Astrocyte of the spinal cord (primary cell): ENCODE measurements at regions not wholly inside any gene's neighbourhood (a gene's known extent, or its start where the extent isn't known, plus 50 kb on each side); places are given as distances from the start of the nearest gene placed in this dataset.
A peak's percentile ranks its signal among the peaks of the same experiment; 100 is the strongest.

Experiments used
- DNase-seq: peaks from one replicate; pipeline ENCODE4 v3.0.0; 2011; ENCODE audit warnings: low read depth, low spot score
- H3K4me3 ChIP-seq: 2 replicates; pipeline ENCODE4 v1.5.1; 2011; ENCODE audit warnings: low read depth, mild to moderate bottlenecking, low read length, moderate library complexity
- CTCF ChIP-seq: IDR thresholded peaks from 2 replicates; pipeline ENCODE4 v1.5.1; 2012; ENCODE audit warnings: low read depth, mild to moderate bottlenecking, low read length, inconsistent platforms
- in situ Hi-C: cut with HindIII; loops from 2 replicates; pipeline ENCODE4 v1.10.0; 2017; ENCODE audit warnings: low sequenced_read_pairs

DNA sequence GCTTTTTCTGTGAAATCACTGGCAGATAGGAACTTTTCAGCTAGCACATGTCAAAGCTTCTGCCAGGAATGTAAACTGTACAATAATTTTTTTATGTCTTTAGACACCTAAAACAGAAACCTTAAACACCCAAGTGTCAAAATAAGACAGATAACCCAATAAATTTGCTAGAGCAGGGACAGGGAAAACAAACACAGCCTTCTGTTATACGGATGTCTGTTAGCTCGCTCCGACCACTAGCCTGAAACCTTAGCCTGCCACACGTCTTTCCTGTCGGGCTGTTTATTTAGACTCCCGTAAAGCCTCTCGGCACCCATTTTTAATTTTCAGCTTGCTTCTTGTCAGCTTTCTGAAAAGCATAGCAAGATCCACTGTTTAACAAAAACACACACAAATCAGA lies 355.4 kb upstream of the SLC24A2 start:
- no peak overlapping the region for H3K4me3 ChIP-seq
- in situ Hi-C loops = no loop called here
- TF ChIP-seq CTCF = no peak
- DNase-seq = peak; percentile 18

DNA sequence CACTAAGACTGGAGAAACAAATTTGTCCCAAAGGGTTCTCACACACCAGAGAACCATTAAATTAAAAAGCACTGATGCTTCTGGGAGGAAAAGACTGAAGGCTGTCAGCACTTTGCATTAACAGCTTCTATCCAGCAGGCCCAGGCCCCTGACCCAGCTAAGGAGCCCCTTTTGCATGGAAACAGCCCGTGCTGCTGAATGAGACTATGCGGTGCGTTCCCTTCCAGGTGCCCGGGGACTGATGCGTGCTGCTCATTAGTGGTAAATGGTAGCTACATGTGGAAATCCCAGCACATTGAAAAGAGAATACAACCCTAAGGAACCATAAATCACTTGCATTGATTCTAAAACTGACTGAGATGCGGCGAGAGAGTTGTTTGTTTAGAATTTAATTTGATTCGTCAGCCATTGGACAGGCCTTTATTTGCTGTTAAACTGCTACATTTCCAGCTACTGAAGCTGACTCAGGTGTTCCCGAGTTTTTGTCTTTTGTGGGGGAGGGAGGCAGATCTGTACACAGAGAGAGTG lies 351.0 kb upstream of the SLC24A2 start:
- in situ Hi-C loops = no loop called here
- DNase-seq = no peak
- no peak for TF ChIP-seq CTCF
- H3K4me3 ChIP-seq = no peak overlapping the region

- in situ Hi-C loops = no loop called here
- no peak for DNase-seq
- no peak for TF ChIP-seq CTCF
- H3K4me3 ChIP-seq = no peak overlapping the region
Measured at GRCh38 chr9:20138841-20139240, 350.0 kb upstream of the SLC24A2 start.

DNA sequence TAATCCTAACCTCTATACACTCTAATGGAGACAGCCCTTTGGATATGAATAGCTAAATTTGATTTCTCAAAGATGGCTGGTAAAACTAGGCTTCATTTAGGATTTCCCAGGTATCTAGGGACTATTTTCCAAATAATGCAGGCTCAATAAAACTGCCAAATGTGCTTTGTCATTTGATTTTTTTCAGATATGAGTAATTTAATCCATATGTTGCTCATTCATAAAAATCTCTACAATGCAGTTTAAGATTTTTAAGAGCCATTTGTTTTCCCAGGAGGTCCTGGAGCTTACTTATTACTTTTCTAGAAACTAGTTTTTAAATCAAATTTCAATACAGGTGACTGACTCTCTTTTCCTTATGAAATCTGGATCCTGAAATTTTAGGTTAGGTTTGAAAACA lies 349.3 kb upstream of the SLC24A2 start:
- no peak for TF ChIP-seq CTCF
- H3K4me3 ChIP-seq = no peak overlapping the region
- in situ Hi-C loops = no loop called here
- DNase-seq = no peak

- no peak overlapping the region for H3K4me3 ChIP-seq
- in situ Hi-C loops = no loop called here
- no peak for TF ChIP-seq CTCF
- DNase-seq = no peak
Measured at GRCh38 chr9:20137425-20137824, 348.6 kb upstream of the SLC24A2 start.

GRCh38 chr9:20135119-20135697 lies 346.4 kb upstream of the SLC24A2 start:
- no peak for TF ChIP-seq CTCF
- no peak for DNase-seq
- in situ Hi-C loops = no loop called here
- no peak overlapping the region for H3K4me3 ChIP-seq

DNA sequence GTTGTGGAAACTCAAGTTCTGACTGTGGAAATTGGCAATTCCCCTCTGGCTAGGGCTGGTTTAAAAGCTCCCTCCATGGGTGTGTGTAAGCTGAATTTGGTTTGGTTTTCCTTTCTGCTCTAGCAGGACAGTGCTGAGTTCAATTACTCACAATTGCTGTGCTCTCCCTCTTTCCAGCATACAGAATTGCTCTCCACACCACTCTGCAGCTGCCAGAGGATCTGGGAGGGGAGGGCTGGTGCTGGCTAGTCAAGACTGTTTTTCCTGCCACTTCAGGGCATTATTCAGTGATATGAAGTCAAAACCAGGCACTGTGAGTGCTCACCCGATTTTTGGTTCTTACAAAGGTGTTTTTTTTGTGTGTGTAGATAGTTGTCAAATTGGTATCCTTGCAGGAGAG lies 336.9 kb upstream of the SLC24A2 start:
- in situ Hi-C loops = no loop called here
- TF ChIP-seq CTCF = no peak
- H3K4me3 ChIP-seq = no peak overlapping the region
- no peak for DNase-seq
